ENCODE measurements at regions not wholly inside any gene's neighbourhood (a gene's known extent, or its start where the extent isn't known, plus 50 kb on each side); places are given as distances from the start of the nearest gene placed in this dataset.
A peak's percentile ranks its signal among the peaks of the same experiment; 100 is the strongest.

DNA sequence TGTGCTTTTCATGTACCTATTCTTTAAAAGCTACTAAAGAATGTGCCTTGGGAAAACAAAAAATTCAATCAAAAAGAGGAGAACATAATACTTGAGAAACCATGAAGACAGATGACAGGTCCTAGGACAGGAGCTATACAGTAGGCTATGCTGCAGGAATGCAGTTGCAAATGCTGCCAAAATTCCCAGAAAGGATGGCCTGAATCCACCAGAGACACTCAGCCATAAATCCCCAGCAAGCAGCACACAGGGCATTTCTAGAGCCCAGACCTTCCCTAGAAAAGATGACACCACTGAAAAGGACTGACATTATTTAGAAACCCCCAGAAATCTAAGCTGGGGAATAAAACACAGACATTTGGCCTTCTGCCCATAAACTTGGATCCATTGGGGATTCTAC, 237.3 kb downstream of the C7orf25 start:
- TF ChIP-seq, protein P1, sequence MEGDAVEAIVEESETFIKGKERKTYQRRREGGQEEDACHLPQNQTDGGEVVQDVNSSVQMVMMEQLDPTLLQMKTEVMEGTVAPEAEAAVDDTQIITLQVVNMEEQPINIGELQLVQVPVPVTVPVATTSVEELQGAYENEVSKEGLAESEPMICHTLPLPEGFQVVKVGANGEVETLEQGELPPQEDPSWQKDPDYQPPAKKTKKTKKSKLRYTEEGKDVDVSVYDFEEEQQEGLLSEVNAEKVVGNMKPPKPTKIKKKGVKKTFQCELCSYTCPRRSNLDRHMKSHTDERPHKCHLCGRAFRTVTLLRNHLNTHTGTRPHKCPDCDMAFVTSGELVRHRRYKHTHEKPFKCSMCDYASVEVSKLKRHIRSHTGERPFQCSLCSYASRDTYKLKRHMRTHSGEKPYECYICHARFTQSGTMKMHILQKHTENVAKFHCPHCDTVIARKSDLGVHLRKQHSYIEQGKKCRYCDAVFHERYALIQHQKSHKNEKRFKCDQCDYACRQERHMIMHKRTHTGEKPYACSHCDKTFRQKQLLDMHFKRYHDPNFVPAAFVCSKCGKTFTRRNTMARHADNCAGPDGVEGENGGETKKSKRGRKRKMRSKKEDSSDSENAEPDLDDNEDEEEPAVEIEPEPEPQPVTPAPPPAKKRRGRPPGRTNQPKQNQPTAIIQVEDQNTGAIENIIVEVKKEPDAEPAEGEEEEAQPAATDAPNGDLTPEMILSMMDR (IDR thresholded peaks at IDR 0.05; ENCODE audit: low read depth, low read length), result no peak
- no peak for DNase-seq (ENCODE audit: low read depth in 2 of 2)
- H3K4me3 ChIP-seq (replicated peaks in 1 of 2; ENCODE audit: low read depth in 2 of 2, low read length in 2 of 2), result no peak overlapping the region

DNA sequence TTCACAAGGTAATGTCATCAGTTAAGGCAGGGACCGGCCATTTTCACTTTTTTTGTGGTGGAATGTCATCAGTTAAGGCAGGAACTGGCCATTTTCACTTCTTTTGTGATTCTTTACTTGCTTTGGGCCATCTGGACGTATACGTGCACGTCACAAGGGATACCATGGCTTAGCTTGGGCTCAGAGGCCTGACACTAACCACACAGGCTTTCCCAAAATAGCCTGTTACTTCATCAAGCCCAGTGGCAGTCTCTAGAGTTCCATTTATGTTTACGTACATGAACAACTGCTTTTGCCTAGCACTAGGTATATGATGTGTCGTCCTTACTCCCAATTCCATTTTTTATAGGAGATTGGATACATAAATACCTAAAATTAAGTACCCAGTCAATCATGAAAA, 237.9 kb downstream of the C7orf25 start:
- no peak overlapping the region for H3K4me3 ChIP-seq (replicated peaks in 1 of 2; ENCODE audit: low read depth in 2 of 2, low read length in 2 of 2)
- TF ChIP-seq, protein P1 (IDR thresholded peaks at IDR 0.05; ENCODE audit: low read depth, low read length), result no peak
- no peak for DNase-seq (ENCODE audit: low read depth in 2 of 2)

GRCh38 chr7:42672339-42672999, 239.4 kb downstream of the C7orf25 start:
- peak in 1 of 2 donors; percentile 62 for DNase-seq (ENCODE audit: low read depth in 2 of 2)
- no peak overlapping the region for H3K4me3 ChIP-seq (replicated peaks in 1 of 2; ENCODE audit: low read depth in 2 of 2, low read length in 2 of 2)
- TF ChIP-seq, protein P1 (IDR thresholded peaks at IDR 0.05; ENCODE audit: low read depth, low read length), result no peak

GRCh38 chr7:42671627-42672026, 240.2 kb downstream of the C7orf25 start:
- TF ChIP-seq, protein P1 (IDR thresholded peaks at IDR 0.05; ENCODE audit: low read depth, low read length), result no peak
- H3K4me3 ChIP-seq (replicated peaks in 1 of 2; ENCODE audit: low read depth in 2 of 2, low read length in 2 of 2), result no peak overlapping the region
- peak; percentile 74 to 90 for DNase-seq (ENCODE audit: low read depth in 2 of 2)

GRCh38 chr7:42666994-42667393, 244.9 kb downstream of the C7orf25 start:
- H3K4me3 ChIP-seq (replicated peaks in 1 of 2; ENCODE audit: low read depth in 2 of 2, low read length in 2 of 2), result no peak overlapping the region
- TF ChIP-seq, protein P1 (IDR thresholded peaks at IDR 0.05; ENCODE audit: low read depth, low read length), result no peak
- DNase-seq (ENCODE audit: low read depth in 2 of 2), result no peak

GRCh38 chr7:42662862-42663261, 249.0 kb downstream of the C7orf25 start:
- no peak overlapping the region for H3K4me3 ChIP-seq (replicated peaks in 1 of 2; ENCODE audit: low read depth in 2 of 2, low read length in 2 of 2)
- no peak for DNase-seq (ENCODE audit: low read depth in 2 of 2)
- TF ChIP-seq, protein P1 (IDR thresholded peaks at IDR 0.05; ENCODE audit: low read depth, low read length), result no peak

GRCh38 chr7:42661312-42661711, 250.6 kb downstream of the C7orf25 start:
- H3K4me3 ChIP-seq (replicated peaks in 1 of 2; ENCODE audit: low read depth in 2 of 2, low read length in 2 of 2), result no peak overlapping the region
- peak; percentile 73 to 90 for DNase-seq (ENCODE audit: low read depth in 2 of 2)
- TF ChIP-seq, protein P1 (IDR thresholded peaks at IDR 0.05; ENCODE audit: low read depth, low read length), result no peak
